ENCODE measurements at regions not wholly inside any gene's neighbourhood (a gene's known extent, or its start where the extent isn't known, plus 50 kb on each side); places are given as distances from the start of the nearest gene placed in this dataset.

DNA sequence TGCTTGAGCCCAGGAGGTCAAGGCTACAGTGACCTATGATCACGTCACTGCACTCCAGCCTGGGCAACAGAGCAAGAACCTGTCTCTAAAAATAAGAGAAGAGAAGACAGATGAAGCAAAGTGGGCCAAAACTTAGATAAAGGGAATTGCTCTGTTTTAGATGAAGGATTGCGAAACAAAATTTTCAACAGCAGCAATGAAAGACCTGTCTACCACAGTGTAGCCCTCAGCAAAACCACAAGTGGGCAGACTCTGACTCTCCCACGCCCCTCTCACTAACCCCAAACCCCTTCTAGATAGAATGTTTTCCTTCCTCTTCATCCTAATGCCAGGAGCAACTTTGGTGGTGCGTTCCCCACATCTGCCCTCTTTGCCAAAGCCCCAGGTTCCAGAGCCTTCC lies 105.6 kb upstream of the ALDH3B2 start:
- TF ChIP-seq POLR2A (IDR thresholded peaks at IDR 0.05; ENCODE audit: low read depth, low read length) (no peak), CTCF (IDR thresholded peaks at IDR 0.05; ENCODE audit: extremely low read depth in 1 of 2, insufficient read depth in 1 of 2, low read depth in 1 of 2, low read length in 2 of 2) (no peak), POLR2AphosphoS5 (IDR thresholded peaks at IDR 0.05; ENCODE audit: insufficient read depth, low read depth, low read length) (no peak)
